Epithelial cell of proximal tubule (primary cell): ENCODE measurements at regions not wholly inside any gene's neighbourhood (a gene's known extent, or its start where the extent isn't known, plus 50 kb on each side); places are given as distances from the start of the nearest gene placed in this dataset.

Source experiments
- DNase-seq: peaks from one replicate; pipeline ENCODE4 v3.0.0-alpha.2; 2011; ENCODE audit warnings: low read depth
- H3K4me3 ChIP-seq: 2 replicates; pipeline ENCODE4 v1.5.1; 2011; ENCODE audit warnings: low read depth, mild to moderate bottlenecking, low read length
- TF ChIP-seq, protein P1 (sequence below): conservative IDR thresholded peaks from 2 replicates; pipeline ENCODE4 v1.5.1; 2012; ENCODE audit warnings: low read depth, mild to moderate bottlenecking, low read length

DNA sequence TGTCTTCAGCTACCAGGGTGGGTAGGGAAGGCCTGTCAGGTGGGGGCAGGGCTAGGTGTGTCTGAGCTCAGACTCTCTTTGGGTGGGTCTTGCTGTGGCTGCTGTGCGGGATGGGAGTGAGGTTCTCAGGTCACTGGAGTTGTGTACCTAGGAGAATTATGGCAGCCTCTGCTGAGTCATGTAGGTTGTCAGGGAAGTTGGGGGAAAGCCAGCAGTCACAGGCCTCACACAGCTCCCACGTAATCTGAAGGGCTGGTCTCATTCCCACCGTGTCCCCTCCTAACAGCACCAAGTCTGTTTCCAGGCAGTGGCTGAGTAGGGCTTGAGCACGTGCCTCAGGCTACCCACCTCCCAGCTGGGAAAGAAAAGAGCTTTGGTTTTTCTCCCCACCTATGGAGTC, 67.0 kb downstream of the CHCHD4 start:
- H3K4me3 ChIP-seq, result no peak overlapping the region
- DNase-seq, result no peak
- TF ChIP-seq, protein P1, sequence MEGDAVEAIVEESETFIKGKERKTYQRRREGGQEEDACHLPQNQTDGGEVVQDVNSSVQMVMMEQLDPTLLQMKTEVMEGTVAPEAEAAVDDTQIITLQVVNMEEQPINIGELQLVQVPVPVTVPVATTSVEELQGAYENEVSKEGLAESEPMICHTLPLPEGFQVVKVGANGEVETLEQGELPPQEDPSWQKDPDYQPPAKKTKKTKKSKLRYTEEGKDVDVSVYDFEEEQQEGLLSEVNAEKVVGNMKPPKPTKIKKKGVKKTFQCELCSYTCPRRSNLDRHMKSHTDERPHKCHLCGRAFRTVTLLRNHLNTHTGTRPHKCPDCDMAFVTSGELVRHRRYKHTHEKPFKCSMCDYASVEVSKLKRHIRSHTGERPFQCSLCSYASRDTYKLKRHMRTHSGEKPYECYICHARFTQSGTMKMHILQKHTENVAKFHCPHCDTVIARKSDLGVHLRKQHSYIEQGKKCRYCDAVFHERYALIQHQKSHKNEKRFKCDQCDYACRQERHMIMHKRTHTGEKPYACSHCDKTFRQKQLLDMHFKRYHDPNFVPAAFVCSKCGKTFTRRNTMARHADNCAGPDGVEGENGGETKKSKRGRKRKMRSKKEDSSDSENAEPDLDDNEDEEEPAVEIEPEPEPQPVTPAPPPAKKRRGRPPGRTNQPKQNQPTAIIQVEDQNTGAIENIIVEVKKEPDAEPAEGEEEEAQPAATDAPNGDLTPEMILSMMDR, result no peak

DNA sequence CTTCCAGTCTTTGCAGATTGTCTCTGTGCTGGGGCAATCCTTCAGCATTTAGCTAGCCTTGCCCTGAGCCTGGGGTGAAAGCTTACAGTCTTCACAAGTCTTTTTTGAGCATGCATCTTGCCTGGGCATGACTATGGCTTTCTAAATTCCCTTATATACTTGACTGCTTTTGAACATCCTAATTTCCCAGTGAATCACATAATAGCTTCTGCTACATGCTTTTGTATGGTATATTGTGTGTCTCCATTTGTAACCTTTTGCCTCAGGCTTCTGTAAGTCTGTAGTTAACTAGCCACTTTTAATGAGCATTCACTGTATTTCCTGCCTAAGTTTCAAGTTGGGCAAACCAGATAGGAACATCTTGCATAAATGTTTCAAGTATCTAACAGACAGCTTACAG, 76.8 kb downstream of the CHCHD4 start:
- TF ChIP-seq, protein P1, result no peak
- H3K4me3 ChIP-seq, result no peak overlapping the region
- no peak for DNase-seq

DNA sequence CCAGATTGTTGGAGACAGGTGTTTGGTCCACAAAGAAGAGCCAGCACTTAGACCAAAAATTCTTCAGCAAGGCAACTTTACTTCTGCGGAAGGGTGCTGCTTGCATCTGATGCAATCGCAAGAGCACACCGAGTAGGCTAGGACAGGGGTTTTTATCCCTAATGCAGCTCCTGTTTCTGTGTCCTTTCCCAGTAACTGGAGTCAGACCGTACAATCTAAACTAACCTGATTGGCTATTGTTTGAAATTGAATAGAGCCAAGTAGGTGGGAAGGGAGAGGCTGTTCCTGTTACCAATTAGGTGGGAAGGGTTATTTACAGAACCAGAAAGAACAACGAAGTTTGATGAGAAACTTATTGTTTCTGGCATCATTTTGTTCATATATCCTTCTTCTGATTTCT, 77.6 kb downstream of the CHCHD4 start:
- H3K4me3 ChIP-seq, result no peak overlapping the region
- DNase-seq, result no peak
- TF ChIP-seq, protein P1, result no peak

DNA sequence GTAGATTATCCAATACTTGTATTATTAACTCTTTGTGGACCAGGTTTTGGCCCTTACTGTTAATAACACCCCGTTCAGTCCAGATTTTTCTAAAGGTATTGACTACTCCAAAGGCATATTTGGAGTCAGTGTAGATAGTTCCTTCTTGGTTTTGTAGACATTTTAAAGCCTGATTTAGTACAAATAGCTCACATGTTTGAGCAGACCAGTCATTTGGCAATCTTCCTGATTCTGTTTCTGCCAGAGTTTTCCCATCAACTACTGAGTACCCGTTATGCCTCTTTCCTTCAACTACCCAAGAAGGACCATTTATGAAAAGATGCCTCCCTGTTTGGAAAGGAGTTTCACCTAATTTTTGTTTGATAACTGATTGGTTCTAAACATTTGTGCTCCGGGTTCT, 82.0 kb downstream of the CHCHD4 start:
- TF ChIP-seq, protein P1, result no peak
- no peak for DNase-seq
- no peak overlapping the region for H3K4me3 ChIP-seq

DNA sequence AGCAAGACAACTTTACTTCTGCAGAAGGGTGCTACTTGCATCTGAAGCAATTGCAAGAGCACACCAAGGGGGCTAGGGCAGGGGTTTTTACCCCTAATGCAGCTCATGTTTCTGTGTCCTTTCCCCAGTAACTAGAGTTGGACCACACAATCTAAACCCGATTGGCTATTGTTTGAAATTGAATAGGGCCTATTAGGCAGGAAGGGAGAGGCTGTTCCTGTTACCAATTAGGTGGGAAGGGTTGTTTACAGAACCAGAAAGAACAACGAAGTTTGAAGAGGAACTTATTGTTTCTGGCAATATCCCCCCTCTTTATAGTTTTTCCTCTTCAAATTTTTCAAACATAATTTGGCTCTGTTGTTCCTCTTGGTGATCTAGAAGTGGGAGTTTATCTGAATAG, 85.5 kb downstream of the CHCHD4 start:
- no peak overlapping the region for H3K4me3 ChIP-seq
- no peak for DNase-seq
- TF ChIP-seq, protein P1, result no peak

DNA sequence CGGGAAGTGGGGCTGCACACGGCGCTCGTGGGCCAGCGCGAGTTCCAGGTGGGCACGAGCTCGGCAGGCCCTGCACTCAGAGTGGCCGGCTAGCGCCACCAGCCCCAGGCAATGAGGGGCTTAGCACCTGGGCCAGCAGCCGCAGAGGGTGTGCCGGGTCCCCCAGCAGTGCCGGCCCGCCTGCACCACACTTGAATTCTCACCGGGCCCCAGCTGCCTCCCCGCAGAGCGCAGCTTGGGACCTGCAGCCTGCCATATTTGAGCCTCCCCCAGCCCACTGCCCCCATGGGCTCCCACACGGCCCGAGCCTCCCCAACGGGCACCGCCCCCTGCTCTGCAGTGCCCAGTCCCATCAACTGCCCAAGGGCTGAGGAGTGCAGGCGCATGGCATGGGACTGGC, 87.5 kb downstream of the CHCHD4 start:
- DNase-seq, result no peak
- TF ChIP-seq, protein P1, result no peak

DNA sequence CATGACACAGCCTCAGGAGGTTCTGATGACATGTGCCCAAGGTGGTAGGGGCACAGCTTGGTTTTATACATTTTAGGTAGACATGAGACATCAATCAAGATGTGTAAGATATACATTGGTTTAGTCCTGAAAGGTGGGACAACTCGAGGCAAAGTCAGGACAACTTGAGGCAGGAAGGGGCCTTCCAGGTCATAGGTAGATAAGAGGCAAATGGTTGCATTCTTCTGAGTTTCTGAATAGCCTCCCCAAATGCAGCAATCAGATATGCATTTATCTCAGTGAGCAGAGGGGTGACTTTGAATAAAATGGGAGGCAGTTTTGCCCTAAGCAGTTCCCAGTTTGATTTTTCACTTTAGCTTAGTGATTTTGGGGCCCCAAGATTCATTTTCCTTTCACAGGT, 91.6 kb downstream of the CHCHD4 start:
- DNase-seq, result no peak
- TF ChIP-seq, protein P1, result no peak
- H3K4me3 ChIP-seq, result no peak overlapping the region

More for the DNA sequence above, 87.5 kb downstream of the CHCHD4 start:
- H3K4me3 ChIP-seq, result no peak overlapping the region
